ENCODE measurements at regions not wholly inside any gene's neighbourhood (a gene's known extent, or its start where the extent isn't known, plus 50 kb on each side); places are given as distances from the start of the nearest gene placed in this dataset.

- H3K9me3 ChIP-seq = peaks cover 0 to 8% (median 0%) of the 10 kb centered on the region in 4 donors
- no peaks in the 10 kb centered on the region for H3K36me3 ChIP-seq
- H3K27me3 ChIP-seq = no peaks in the 10 kb centered on the region
- WGBS, 2 donors = 71 to 100% methylated on average over 1 of the region's 1 CpG
- H3K27ac ChIP-seq = no peak overlapping the region
- DNase-seq (no peak), ATAC-seq (ENCODE audit: low FRiP score in 2 of 2) (no peak)
- H3K4me3 ChIP-seq = no peak overlapping the region
- no peaks in the 10 kb centered on the region for H3K4me1 ChIP-seq
- TF ChIP-seq POLR2AphosphoS5 (IDR thresholded peaks at IDR 0.05) (no peak), CTCF (IDR thresholded peaks at IDR 0.05) (no peak), POLR2A (IDR thresholded peaks at IDR 0.05) (no peak), EP300 (IDR thresholded peaks at IDR 0.05) (no peak)
Measured at GRCh38 chrX:40818236-40818635, 82.9 kb upstream of the MED14 start.

DNA sequence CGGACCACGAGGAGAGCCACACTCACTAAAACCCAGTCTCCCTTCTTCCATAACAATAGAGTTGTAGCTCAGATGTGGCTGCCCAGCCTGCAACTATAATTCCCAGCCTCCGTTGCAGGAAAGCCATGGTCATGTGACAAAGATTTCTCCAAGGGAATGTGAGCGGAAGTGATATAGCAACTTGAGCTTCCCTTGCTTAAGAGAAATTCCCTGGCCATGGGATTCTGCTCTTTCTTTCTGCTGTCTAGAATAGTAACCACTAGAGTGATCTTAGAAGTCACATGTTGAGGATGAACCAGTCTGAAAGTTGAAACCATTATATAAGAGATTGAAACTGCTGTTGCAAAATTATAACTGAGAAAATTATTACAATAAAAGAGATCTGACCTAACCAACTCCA, 86.4 kb upstream of the MED14 start:
- no peak for TF ChIP-seq POLR2AphosphoS5 (IDR thresholded peaks at IDR 0.05)
- H3K27ac ChIP-seq = no peak overlapping the region
- ATAC-seq (ENCODE audit: low FRiP score in 2 of 2) (no peak), DNase-seq (no peak)
- no peak overlapping the region for H3K4me3 ChIP-seq
- H3K36me3 ChIP-seq = no peaks in the 10 kb centered on the region
- 75 to 90% methylated on average over 2 to 4 of the region's 4 CpGs for WGBS, 2 donors
- no peaks in the 10 kb centered on the region for H3K9me3 ChIP-seq
- no peaks in the 10 kb centered on the region for H3K27me3 ChIP-seq
- H3K4me1 ChIP-seq = no peaks in the 10 kb centered on the region

- 89 to 90% methylated on average over 3 to 4 of the region's 4 CpGs for WGBS, 2 donors
- ATAC-seq (ENCODE audit: low FRiP score in 2 of 2) = no peak
- H3K27me3 ChIP-seq = no peaks in the 10 kb centered on the region
- H3K4me3 ChIP-seq = no peak overlapping the region
- TF ChIP-seq EP300 (IDR thresholded peaks at IDR 0.05) (no peak), POLR2A (IDR thresholded peaks at IDR 0.05) (no peak), CTCF (IDR thresholded peaks at IDR 0.05) (no peak)
- no peak overlapping the region for H3K27ac ChIP-seq
- H3K9me3 ChIP-seq = no peaks in the 10 kb centered on the region
- H3K36me3 ChIP-seq = no peaks in the 10 kb centered on the region
- H3K4me1 ChIP-seq = no peaks in the 10 kb centered on the region
- DNase-seq = no peak
Measured at GRCh38 chrX:40827331-40827730, 92.0 kb upstream of the MED14 start.

- DNase-seq = peak in 1 of 2 donors; percentile 24
- ATAC-seq (ENCODE audit: low FRiP score in 2 of 2) = no peak
- Histone ChIP-seq H3K36me3 (no peaks in the 10 kb centered on the region), H3K27ac (no peak overlapping the region), H3K4me1 (no peaks in the 10 kb centered on the region), H3K27me3 (no peaks in the 10 kb centered on the region), H3K4me3 (no peak overlapping the region), H3K9me3 (no peaks in the 10 kb centered on the region)
- no peak for TF ChIP-seq CTCF (IDR thresholded peaks at IDR 0.05)
- WGBS, 2 donors = 82% methylated on average over 9 of the region's 12 CpGs; no CpG with 5 or more reads in 1 of the 2 donors
Measured at GRCh38 chrX:40831750-40832149, 96.4 kb upstream of the MED14 start.

GRCh38 chrX:40832723-40833122, 97.4 kb upstream of the MED14 start:
- Histone ChIP-seq H3K36me3 (no peaks in the 10 kb centered on the region), H3K9me3 (no peaks in the 10 kb centered on the region), H3K27me3 (no peaks in the 10 kb centered on the region), H3K27ac (no peak overlapping the region), H3K4me1 (no peaks in the 10 kb centered on the region), H3K4me3 (no peak overlapping the region)
- no peak for ATAC-seq (ENCODE audit: low FRiP score in 2 of 2)
- DNase-seq = peak in 1 of 2 donors; percentile 52
- WGBS, 2 donors = 90 to 94% methylated on average over 23 to 36 of the region's 39 CpGs
- TF ChIP-seq CTCF (IDR thresholded peaks at IDR 0.05) (no peak), POLR2A (IDR thresholded peaks at IDR 0.05) (no peak), EP300 (IDR thresholded peaks at IDR 0.05) (no peak), POLR2AphosphoS5 (IDR thresholded peaks at IDR 0.05) (no peak)

Data from upper lobe of left lung (tissue), 6 donors.